HG03066 (cell line): ENCODE measurements at regions not wholly inside any gene's neighbourhood (a gene's known extent, or its start where the extent isn't known, plus 50 kb on each side); places are given as distances from the start of the nearest gene placed in this dataset.
"Not testable (repeated sequence)": the region's sequence is repeated elsewhere in the genome, so short reads cannot be mapped to it uniquely, and the experiment has no call there.

ENCODE experiments used
- ATAC-seq: cut with Tn5 transposase; IDR thresholded peaks from one replicate; pipeline ENCODE4 v1.9.1; 2021; ENCODE audit warnings: low read depth; ENCODE audit not compliant: unreplicated experiment

DNA sequence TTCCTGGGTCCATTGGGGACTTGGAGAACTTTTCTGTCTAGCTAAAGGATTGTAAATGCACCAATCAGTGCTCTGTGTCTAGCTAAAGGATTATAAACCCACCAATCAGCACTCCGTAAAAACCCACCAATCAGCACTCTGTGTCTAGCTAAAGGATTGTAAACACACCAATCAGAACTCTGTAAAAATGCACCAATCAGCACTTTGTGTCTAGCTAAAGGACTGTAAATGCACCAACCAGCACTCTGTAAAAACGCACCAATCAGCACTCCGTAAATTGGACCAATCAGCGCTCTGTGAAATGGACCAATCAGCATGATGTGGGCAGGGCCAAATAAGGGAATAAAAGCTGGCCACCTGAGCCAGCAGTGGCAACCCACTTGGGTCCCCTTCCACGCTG lies 522.4 kb upstream of the LINC00305 start:
- not testable (repeated sequence) for ATAC-seq

DNA sequence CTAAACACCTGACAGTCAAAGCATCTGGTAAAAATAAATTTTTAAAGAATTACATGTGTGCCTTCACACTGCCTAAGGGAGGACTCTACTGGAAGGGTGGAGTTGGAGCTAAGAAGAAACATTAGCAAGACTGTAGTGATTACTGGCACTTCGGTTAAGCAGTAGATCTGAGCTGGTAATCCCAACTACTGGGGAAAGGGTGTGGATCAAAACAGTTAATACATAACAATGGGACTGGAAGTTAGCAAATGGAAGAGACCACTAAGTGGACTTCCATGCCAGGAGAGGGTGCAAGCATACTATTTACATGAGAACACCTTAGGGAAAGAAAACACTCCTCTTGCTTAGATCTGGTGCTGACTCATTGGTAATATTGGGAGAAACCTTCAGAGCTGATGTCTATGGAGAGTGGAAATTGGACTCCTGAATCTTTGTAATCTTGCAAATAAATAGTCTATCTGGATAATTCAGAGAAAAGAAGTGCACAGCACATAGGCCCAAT lies 519.6 kb upstream of the LINC00305 start:
- ATAC-seq: no peak

- no peak for ATAC-seq
Measured at GRCh38 chr18:64663086-64663485, 514.2 kb upstream of the LINC00305 start.

DNA sequence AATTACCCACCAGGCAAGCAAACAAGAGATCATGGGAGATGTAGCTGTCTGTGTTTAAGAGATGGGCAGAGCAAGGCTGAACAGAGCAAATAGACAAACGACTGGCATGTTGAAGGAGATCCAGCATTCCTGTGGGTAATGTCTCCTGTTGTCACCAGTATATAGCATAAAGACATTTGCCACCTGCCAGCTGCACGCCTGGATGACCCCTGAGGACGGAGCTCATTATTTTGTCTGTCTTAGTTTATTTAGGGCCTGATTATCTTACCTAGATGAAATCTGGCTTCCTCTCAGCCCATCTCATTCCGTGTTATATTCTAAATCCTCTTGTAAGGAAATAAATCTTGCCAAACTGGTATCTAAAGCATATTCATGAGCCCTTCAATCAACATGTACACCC lies 510.3 kb upstream of the LINC00305 start:
- no peak for ATAC-seq

DNA sequence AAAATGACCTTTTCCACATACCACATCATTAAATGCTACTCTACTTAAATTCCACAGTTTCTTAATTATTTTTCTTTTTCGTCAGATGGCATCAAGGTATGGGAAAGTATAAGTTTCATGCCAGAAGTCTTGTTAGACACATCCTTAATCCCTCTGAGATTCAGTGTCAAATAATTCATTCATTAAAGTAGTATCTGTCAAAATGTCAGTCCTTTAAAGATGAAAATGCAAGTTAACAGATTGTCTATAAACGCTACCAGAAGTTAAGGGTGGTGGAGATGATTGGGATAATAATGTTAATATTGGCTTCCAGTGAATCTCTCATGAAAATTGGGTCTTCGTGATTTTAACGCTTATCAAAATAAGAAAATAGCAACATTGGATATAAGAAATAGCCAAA lies 504.2 kb upstream of the LINC00305 start:
- ATAC-seq: no peak

DNA sequence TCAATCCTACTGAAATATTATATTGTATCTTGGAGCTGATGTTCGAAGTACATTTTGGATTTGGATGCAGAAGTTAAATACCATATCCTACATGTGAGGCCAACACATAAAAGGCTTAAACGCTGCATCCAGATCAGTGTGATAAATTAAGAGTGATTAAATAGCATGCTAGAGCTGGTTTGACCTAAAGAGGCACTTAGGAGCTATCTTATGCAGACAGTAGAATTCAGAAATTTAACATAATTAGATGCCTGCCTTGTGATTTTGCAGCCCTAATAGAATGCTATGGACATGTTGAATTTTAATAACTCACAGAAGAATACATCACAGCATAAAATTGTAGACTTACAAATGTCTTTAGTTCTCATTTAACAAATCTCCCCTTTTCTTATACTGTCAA lies 501.2 kb upstream of the LINC00305 start:
- ATAC-seq: no peak

DNA sequence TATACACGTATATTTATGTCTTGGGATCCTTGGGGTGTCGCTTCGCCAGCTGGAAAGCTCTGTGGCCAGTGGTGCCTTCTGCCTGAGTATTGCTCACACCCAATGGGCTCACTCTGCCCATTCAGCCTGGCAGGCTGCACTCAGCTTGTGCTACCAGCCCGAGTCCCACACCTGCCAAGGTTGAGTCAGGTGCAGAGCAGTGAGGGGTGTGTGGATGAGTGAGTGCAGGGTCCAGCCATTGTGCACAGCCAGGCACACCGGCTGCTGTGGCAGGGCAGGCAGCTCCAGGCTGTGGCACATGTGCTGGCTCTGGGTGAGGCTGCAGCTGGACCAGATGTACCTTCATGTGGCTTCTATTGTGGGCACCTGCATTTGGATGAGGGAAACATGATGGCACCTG lies 496.9 kb upstream of the LINC00305 start:
- no peak for ATAC-seq

DNA sequence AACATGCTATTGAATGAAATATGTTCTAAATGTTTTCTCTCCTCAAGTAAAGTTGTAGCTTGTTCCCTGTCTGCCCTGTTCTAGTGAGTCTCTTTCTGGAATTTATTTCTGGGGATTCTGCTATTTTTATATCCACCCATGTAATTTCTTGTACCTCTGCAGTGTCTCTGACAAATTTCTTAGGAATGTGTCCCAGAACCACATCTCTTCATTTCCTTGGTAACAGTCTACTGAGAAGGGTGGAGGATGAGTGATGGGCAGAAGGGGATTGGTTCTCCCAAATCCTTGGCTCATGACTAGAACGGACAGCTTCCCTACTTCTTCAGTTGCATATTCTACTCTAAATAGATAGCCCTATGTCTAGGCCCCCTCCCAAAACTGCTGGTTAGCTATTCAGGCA lies 490.6 kb upstream of the LINC00305 start:
- no peak for ATAC-seq

GRCh38 chr18:64620971-64621560 lies 472.2 kb upstream of the LINC00305 start:
- ATAC-seq: no peak

GRCh38 chr18:64618390-64618789 lies 469.5 kb upstream of the LINC00305 start:
- ATAC-seq: no peak

DNA sequence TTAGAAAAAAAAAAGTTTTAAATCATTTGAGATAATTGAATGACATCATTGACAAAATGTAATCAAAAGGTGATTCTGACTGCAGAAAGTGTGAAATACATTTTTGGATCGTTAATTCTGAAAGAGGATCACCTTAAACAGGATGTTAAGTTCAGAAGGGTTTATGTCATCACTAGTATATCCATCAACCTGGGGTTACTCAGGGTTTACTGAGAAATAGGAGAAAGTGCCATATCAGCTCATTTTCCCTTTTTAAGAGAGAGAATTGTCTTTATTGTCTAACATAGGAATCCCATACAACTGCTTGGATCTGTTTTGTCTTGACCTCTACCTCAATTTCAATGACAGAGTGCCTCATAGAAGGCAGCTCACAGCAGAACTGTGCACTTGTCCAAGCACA lies 466.1 kb upstream of the LINC00305 start:
- no peak for ATAC-seq

GRCh38 chr18:64614446-64614845 lies 465.6 kb upstream of the LINC00305 start:
- ATAC-seq: no peak

DNA sequence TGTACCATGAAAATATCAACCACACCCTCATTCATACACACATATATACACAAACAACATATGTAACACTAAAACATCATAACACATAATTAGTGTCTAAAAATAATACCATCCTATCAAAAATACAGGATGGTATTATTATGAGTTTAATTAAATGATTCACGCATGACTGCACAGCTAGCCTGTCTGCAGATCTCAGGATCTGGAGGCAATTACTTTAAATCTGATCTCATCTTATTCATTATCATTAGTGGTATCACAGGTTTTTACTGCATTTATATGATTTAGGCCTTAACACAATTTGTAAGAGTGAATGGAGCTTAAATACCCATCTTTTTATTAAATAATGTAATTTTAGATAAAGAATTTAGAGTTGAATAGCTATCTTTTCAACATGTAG lies 443.4 kb upstream of the LINC00305 start:
- no peak for ATAC-seq

- no peak for ATAC-seq
Measured at GRCh38 chr18:64589000-64589399, 440.1 kb upstream of the LINC00305 start.

DNA sequence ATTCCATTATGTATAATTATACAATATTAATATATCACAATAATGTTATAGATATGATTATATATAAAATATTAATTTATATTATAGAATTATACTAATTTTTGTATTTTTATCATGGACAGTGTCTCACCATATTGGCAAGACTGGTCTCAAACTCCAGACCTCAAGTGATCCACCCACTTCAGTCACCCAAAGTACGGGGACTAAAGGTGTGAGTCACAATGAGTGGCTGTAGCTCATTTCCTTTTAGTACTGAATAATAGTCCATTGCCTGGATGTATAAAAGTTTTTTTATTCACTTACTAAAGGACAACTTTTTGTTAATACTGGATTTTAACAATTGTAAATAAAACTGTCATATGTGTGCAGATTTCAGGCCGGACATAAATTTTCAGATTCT lies 417.6 kb upstream of the LINC00305 start:
- ATAC-seq: no peak

GRCh38 chr18:64562651-64563050 lies 413.8 kb upstream of the LINC00305 start:
- no peak for ATAC-seq

DNA sequence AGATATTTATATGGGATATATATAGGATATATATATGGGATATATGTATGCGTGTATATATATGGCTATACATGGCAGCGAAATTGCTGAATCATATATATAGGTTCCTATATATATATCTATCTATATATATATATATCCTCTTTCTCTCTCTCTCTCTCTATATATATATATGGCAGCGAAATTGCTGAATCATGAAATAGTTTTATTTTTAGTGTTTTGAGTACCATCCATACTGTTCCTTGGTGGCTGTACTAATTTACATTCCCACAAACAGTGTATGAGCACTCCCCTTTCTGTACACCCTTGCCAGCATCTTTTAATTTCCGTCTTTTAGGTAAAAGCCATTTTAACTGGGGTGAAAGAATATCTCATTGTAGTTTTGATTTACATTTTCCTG lies 397.6 kb upstream of the LINC00305 start:
- no peak for ATAC-seq

DNA sequence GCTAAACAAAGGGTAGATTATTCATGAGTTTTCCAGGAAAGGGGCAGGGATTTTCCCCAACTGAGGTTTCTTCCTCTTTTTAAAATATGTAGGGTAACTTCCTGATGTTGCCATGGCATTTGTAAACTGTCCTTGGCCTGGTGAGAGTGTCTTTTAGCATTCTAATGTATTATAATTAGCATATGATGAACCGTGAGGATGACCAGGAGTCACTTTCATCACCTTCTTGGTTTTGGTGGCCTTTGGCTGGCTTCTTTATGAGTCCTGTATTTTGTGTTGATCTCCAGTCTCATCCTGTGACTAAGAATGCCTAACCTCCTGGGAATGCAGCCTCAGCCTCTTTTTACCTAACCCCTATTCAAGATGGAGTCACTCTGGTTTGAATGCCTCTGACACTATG lies 391.0 kb upstream of the LINC00305 start:
- no peak for ATAC-seq

DNA sequence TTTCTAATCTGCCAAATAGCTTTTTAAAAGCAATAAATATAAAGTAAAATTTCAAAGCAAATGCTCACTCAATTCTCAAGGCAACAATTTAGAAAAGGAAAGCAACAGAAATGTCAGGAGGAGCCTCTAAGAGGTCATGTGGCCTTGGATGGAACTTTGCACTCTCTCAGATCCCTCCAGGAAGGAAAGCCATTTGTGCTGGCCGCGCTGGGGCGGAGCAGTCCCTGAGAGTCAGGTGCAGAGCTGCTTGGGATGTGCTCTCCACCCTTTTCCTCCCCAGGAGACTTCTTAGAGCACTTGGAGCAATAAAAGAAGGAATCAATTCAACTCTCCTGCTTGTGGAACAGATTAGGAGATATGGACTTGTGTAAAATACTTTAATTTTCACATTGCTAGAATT lies 379.8 kb upstream of the LINC00305 start:
- no peak for ATAC-seq

GRCh38 chr18:64519201-64519600 lies 370.3 kb upstream of the LINC00305 start:
- ATAC-seq: no peak

DNA sequence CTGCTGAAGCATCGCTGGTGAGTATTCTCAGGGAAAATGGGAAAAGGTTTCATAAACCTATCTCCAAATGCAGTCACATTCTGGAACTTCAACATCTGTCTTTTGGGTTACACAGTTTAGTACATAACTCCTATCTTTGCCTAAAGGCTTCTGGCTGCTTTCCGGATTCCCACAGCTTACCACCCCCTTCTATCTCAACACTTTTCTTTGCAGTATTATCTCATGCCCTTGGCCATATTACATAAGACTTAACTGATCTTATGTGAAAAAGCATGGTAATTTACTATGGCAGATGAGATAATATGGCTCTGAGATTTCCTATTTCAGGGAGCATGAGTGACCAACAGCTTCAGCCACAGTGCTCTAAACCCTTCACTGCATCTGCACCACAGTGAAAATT lies 369.3 kb upstream of the LINC00305 start:
- ATAC-seq: no peak

DNA sequence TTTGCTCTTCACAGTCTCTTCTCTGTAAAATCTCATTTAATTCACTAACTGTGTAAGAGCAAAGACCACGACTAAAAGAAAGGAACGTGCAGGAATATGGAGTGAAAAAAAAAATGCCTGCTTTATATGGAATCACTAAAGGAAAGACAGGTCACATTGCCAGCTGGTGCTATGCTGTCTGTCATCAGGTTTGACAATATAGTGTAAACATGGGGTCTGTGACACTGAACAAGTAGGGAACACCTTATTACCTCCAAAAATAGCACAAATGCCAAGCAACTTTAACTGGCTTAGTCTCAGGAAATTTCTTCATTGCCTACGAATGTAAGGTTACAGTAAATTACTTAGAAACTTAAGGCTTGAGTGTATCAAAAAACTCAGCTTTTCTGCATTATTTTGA lies 364.5 kb upstream of the LINC00305 start:
- ATAC-seq: no peak

GRCh38 chr18:64490207-64490606 lies 341.3 kb upstream of the LINC00305 start:
- ATAC-seq: no peak
